B cell (primary cell): ENCODE measurements at regions not wholly inside any gene's neighbourhood (a gene's known extent, or its start where the extent isn't known, plus 50 kb on each side); places are given as distances from the start of the nearest gene placed in this dataset.

Experiments used
- EZH2 ChIP-seq: IDR thresholded peaks from 2 replicates; pipeline ENCODE4 v1.6.1; 2012; ENCODE audit warnings: borderline replicate concordance, low read depth, mild to moderate bottlenecking, moderate library complexity, low read length; ENCODE audit not compliant: insufficient read depth, poor library complexity, severe bottlenecking
- TF ChIP-seq, protein P1 (sequence below): fragments of 200-600 bp; IDR thresholded peaks from one replicate; pipeline ENCODE4 v1.8.0; 2022; ENCODE audit warnings: antibody characterized with exemption, mild to moderate bottlenecking

DNA sequence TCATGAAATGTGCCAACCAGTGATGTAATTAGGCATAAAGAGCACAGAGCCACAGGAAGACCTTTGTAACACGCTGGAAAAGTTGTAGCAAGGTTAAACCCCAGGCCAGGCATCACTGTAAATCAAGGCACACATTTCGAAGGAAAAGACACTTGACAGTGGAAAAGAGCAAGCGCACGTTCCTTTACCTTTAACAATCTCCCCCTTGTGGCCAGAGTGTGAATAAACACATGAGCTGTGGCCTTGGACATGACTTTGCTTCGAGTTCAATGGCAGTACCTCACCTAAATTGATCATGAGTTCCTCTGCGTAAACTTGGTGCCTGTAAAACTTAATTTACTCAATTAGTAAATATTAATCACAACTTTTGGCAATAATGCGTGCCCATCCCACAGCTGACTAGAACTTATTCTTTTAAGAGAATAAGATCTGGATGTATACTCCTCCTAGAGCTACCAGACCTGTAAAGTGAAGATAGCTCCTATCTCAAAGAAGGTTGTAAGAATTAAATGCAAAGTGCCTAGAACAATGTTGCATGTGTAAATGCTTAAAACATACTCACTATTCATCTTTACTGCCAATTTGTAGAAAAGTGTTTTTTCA, 757.0 kb upstream of the NECTIN3 start:
- TF ChIP-seq, protein P1, sequence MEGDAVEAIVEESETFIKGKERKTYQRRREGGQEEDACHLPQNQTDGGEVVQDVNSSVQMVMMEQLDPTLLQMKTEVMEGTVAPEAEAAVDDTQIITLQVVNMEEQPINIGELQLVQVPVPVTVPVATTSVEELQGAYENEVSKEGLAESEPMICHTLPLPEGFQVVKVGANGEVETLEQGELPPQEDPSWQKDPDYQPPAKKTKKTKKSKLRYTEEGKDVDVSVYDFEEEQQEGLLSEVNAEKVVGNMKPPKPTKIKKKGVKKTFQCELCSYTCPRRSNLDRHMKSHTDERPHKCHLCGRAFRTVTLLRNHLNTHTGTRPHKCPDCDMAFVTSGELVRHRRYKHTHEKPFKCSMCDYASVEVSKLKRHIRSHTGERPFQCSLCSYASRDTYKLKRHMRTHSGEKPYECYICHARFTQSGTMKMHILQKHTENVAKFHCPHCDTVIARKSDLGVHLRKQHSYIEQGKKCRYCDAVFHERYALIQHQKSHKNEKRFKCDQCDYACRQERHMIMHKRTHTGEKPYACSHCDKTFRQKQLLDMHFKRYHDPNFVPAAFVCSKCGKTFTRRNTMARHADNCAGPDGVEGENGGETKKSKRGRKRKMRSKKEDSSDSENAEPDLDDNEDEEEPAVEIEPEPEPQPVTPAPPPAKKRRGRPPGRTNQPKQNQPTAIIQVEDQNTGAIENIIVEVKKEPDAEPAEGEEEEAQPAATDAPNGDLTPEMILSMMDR = peak; percentile 89
- TF ChIP-seq EZH2 = no peak
